Transverse colon (tissue), 3 donors: ENCODE measurements at regions not wholly inside any gene's neighbourhood (a gene's known extent, or its start where the extent isn't known, plus 50 kb on each side); places are given as distances from the start of the nearest gene placed in this dataset.

Experiments used
- POLR2A ChIP-seq: fragments of 450-650 bp; IDR thresholded peaks from one replicate; pipeline ENCODE4 v1.6.1; 2016; ENCODE audit warnings: antibody characterized with exemption, mild to moderate bottlenecking, moderate library complexity
- TF ChIP-seq, protein P1 (sequence below), 5 experiments: fragments of 200-600 bp in 3 of 5; fragments of 450-650 bp in 2 of 5; sonication (generic) in 3 of 5; IDR thresholded peaks; 1 replicate in 2 of 5; 2 replicates in 3 of 5; pipeline ENCODE4 v1.5.1; 2016 to 2017; ENCODE audit warnings: antibody characterized with exemption in 5 of 5, inconsistent platforms in 3 of 5, mild to moderate bottlenecking in 2 of 5, moderate library complexity in 1 of 5

DNA sequence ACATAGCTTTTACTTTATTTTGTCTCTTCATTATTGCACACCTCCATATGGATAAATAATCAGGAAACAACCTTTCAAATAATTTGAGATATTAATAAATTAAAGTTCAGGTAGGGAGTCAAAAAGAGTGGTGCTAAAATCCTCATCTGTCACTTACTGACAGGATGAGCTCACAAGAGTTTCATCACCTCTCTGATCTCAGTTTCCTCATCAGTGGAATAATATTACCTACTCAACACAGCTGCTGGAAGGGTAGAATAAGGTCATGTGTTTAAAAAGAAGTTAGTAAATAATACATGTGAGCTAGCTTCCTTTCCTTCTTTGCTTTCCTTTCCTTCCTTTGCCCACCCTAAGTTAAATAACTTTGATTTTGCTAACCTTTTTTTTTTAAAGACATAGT, 61.9 kb downstream of the RDH14 start:
- TF ChIP-seq, protein P1, sequence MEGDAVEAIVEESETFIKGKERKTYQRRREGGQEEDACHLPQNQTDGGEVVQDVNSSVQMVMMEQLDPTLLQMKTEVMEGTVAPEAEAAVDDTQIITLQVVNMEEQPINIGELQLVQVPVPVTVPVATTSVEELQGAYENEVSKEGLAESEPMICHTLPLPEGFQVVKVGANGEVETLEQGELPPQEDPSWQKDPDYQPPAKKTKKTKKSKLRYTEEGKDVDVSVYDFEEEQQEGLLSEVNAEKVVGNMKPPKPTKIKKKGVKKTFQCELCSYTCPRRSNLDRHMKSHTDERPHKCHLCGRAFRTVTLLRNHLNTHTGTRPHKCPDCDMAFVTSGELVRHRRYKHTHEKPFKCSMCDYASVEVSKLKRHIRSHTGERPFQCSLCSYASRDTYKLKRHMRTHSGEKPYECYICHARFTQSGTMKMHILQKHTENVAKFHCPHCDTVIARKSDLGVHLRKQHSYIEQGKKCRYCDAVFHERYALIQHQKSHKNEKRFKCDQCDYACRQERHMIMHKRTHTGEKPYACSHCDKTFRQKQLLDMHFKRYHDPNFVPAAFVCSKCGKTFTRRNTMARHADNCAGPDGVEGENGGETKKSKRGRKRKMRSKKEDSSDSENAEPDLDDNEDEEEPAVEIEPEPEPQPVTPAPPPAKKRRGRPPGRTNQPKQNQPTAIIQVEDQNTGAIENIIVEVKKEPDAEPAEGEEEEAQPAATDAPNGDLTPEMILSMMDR (IDR thresholded peaks at IDR 0.05), result no peak
- no peak for TF ChIP-seq POLR2A
